NCI-H510A (cell line): ENCODE measurements at regions not wholly inside any gene's neighbourhood (a gene's known extent, or its start where the extent isn't known, plus 50 kb on each side); places are given as distances from the start of the nearest gene placed in this dataset.
"Not testable (repeated sequence)": the region's sequence is repeated elsewhere in the genome, so short reads cannot be mapped to it uniquely, and the experiment has no call there.

ENCODE experiments used
- DNase-seq: peaks from one replicate; lab custom pipeline; 2025; lab: John Stamatoyannopoulos, UW

- no peak for DNase-seq
Measured at GRCh38 chr2:595141-595815, 81.9 kb downstream of the TMEM18 start.

GRCh38 chr2:594297-594949 is 82.8 kb downstream of the TMEM18 start:
- no peak for DNase-seq

GRCh38 chr2:593356-594026 is 83.7 kb downstream of the TMEM18 start:
- DNase-seq = no peak

GRCh38 chr2:592737-593136 is 84.5 kb downstream of the TMEM18 start:
- no peak for DNase-seq

- no peak for DNase-seq
Measured at GRCh38 chr2:590214-591175, 86.7 kb downstream of the TMEM18 start.

- DNase-seq = no peak
Measured at GRCh38 chr2:589281-590130, 87.7 kb downstream of the TMEM18 start.

- no peak for DNase-seq
Measured at GRCh38 chr2:588074-588645, 89.0 kb downstream of the TMEM18 start.

GRCh38 chr2:587087-587960 is 89.9 kb downstream of the TMEM18 start:
- DNase-seq = no peak

- no peak for DNase-seq
Measured at GRCh38 chr2:586641-587076, 90.5 kb downstream of the TMEM18 start.

GRCh38 chr2:584863-585823 is 92.1 kb downstream of the TMEM18 start:
- DNase-seq = no peak

- DNase-seq = no peak
Measured at GRCh38 chr2:583666-584065, 93.5 kb downstream of the TMEM18 start.

- DNase-seq = no peak
Measured at GRCh38 chr2:582792-583528, 94.2 kb downstream of the TMEM18 start.

GRCh38 chr2:582289-582688 is 94.9 kb downstream of the TMEM18 start:
- DNase-seq = not testable (repeated sequence)

GRCh38 chr2:579961-580360 is 97.2 kb downstream of the TMEM18 start:
- DNase-seq = no peak

GRCh38 chr2:579351-579886 is 97.8 kb downstream of the TMEM18 start:
- DNase-seq = peak; percentile 12

GRCh38 chr2:576292-576691 is 100.9 kb downstream of the TMEM18 start:
- no peak for DNase-seq

- DNase-seq = no peak
Measured at GRCh38 chr2:575727-576236, 101.4 kb downstream of the TMEM18 start.
